HG03039 (cell line): ENCODE measurements at regions not wholly inside any gene's neighbourhood (a gene's known extent, or its start where the extent isn't known, plus 50 kb on each side); places are given as distances from the start of the nearest gene placed in this dataset.

Source experiments
- ATAC-seq: cut with Tn5 transposase; IDR thresholded peaks from one replicate; pipeline ENCODE4 v1.9.1; 2021; ENCODE audit warnings: mild to moderate bottlenecking, moderate library complexity; ENCODE audit not compliant: unreplicated experiment

GRCh38 chr4:184529283-184529682 is 54.9 kb upstream of the IRF2 start:
- no peak for ATAC-seq

- ATAC-seq, result no peak
Observed at GRCh38 chr4:184528713-184529112, 54.4 kb upstream of the IRF2 start.

- ATAC-seq, result no peak
Observed at GRCh38 chr4:184528051-184528450, 53.7 kb upstream of the IRF2 start.

GRCh38 chr4:184526228-184526627 is 51.9 kb upstream of the IRF2 start:
- ATAC-seq, result no peak
